Transverse colon (tissue), 4 donors: ENCODE measurements at regions not wholly inside any gene's neighbourhood (a gene's known extent, or its start where the extent isn't known, plus 50 kb on each side); places are given as distances from the start of the nearest gene placed in this dataset.

Experiments
- EP300 ChIP-seq: sonication (generic); formaldehyde crosslinking; IDR thresholded peaks from one replicate; pipeline ENCODE4 v1.6.1; 2017; ENCODE audit warnings: antibody characterized with exemption, low read depth
- POLR2A ChIP-seq: fragments of 450-650 bp; IDR thresholded peaks from one replicate; pipeline ENCODE4 v1.6.1; 2016; ENCODE audit warnings: antibody characterized with exemption, mild to moderate bottlenecking, moderate library complexity
- POLR2AphosphoS5 ChIP-seq, 3 donors: sonication (generic); formaldehyde crosslinking; IDR thresholded peaks; one replicate each; pipeline ENCODE4 v1.6.1; 2016; ENCODE audit warnings: antibody characterized with exemption in 3 of 3
- TF ChIP-seq, protein P1 (sequence below), 5 experiments: fragments of 200-600 bp in 3 of 5; fragments of 450-650 bp in 2 of 5; sonication (generic) in 3 of 5; IDR thresholded peaks; 1 replicate in 2 of 5; 2 replicates in 3 of 5; pipeline ENCODE4 v1.5.1; 2016 to 2017; ENCODE audit warnings: antibody characterized with exemption in 5 of 5, inconsistent platforms in 3 of 5, mild to moderate bottlenecking in 2 of 5, moderate library complexity in 1 of 5

DNA sequence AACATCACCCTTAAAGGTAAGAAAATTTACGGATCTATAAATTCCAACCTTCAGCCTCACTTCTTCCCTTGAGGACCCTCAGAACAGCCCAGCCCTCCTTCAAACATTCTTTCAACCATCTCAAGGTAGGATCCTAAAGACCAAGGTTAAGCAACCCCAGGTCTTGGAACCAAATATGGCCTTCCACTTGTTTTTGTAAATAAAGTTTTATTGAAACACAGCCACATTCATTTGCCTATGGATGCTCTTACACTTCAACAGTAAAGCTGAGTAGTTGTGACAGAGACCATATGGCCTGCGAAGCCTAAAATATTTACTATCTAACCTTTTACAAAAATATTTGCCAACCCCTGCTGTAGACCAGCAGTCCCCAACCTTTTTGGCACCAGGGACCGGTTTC is 70.4 kb upstream of the NTRK3 start:
- TF ChIP-seq POLR2A: no peak
- TF ChIP-seq, protein P1, sequence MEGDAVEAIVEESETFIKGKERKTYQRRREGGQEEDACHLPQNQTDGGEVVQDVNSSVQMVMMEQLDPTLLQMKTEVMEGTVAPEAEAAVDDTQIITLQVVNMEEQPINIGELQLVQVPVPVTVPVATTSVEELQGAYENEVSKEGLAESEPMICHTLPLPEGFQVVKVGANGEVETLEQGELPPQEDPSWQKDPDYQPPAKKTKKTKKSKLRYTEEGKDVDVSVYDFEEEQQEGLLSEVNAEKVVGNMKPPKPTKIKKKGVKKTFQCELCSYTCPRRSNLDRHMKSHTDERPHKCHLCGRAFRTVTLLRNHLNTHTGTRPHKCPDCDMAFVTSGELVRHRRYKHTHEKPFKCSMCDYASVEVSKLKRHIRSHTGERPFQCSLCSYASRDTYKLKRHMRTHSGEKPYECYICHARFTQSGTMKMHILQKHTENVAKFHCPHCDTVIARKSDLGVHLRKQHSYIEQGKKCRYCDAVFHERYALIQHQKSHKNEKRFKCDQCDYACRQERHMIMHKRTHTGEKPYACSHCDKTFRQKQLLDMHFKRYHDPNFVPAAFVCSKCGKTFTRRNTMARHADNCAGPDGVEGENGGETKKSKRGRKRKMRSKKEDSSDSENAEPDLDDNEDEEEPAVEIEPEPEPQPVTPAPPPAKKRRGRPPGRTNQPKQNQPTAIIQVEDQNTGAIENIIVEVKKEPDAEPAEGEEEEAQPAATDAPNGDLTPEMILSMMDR (IDR thresholded peaks at IDR 0.05): no peak
- TF ChIP-seq EP300: no peak
- TF ChIP-seq POLR2AphosphoS5 (IDR thresholded peaks at IDR 0.05): no peak
